DMS153 treated with DMSO at 0.1 percent for 48 hours (cell line): ENCODE measurements at regions not wholly inside any gene's neighbourhood (a gene's known extent, or its start where the extent isn't known, plus 50 kb on each side); places are given as distances from the start of the nearest gene placed in this dataset.
"Not testable (repeated sequence)": the region's sequence is repeated elsewhere in the genome, so short reads cannot be mapped to it uniquely, and the experiment has no call there.

ENCODE experiments used
- DNase-seq: peaks from one replicate; lab custom pipeline; 2025; ENCODE audit not compliant: unreplicated experiment; lab: John Stamatoyannopoulos, UW

GRCh38 chr2:129354631-129355030 is 624.8 kb upstream of the RAB6C start:
- DNase-seq, result no peak

- DNase-seq, result no peak
Measured at GRCh38 chr2:129361688-129362087, 617.8 kb upstream of the RAB6C start.

- DNase-seq, result no peak
Measured at GRCh38 chr2:129366263-129366662, 613.2 kb upstream of the RAB6C start.

- no peak for DNase-seq
Measured at GRCh38 chr2:129367107-129367506, 612.4 kb upstream of the RAB6C start.

- DNase-seq, result no peak
Measured at GRCh38 chr2:129369437-129369836, 610.0 kb upstream of the RAB6C start.

- no peak for DNase-seq
Measured at GRCh38 chr2:129374452-129374851, 605.0 kb upstream of the RAB6C start.

GRCh38 chr2:129375632-129376425 is 603.6 kb upstream of the RAB6C start:
- DNase-seq, result no peak

GRCh38 chr2:129376426-129377077 is 602.9 kb upstream of the RAB6C start:
- no peak for DNase-seq

- DNase-seq, result no peak
Measured at GRCh38 chr2:129377078-129377469, 602.4 kb upstream of the RAB6C start.

- no peak for DNase-seq
Measured at GRCh38 chr2:129378186-129378585, 601.3 kb upstream of the RAB6C start.

- no peak for DNase-seq
Measured at GRCh38 chr2:129379411-129379810, 600.1 kb upstream of the RAB6C start.

- DNase-seq, result no peak
Measured at GRCh38 chr2:129381789-129382188, 597.7 kb upstream of the RAB6C start.

- no peak for DNase-seq
Measured at GRCh38 chr2:129388870-129389269, 590.6 kb upstream of the RAB6C start.

- no peak for DNase-seq
Measured at GRCh38 chr2:129393816-129394215, 585.6 kb upstream of the RAB6C start.

GRCh38 chr2:129396980-129397599 is 582.4 kb upstream of the RAB6C start:
- DNase-seq, result peak; percentile 38

GRCh38 chr2:129400826-129401225 is 578.6 kb upstream of the RAB6C start:
- DNase-seq, result no peak

GRCh38 chr2:129402076-129402475 is 577.4 kb upstream of the RAB6C start:
- DNase-seq, result no peak

- no peak for DNase-seq
Measured at GRCh38 chr2:129404000-129404685, 575.3 kb upstream of the RAB6C start.

GRCh38 chr2:129408570-129408969 is 570.9 kb upstream of the RAB6C start:
- no peak for DNase-seq

GRCh38 chr2:129417041-129417440 is 562.4 kb upstream of the RAB6C start:
- not testable (repeated sequence) for DNase-seq

GRCh38 chr2:129422028-129422427 is 557.4 kb upstream of the RAB6C start:
- DNase-seq, result no peak
